GM18502 (cell line): ENCODE measurements at regions not wholly inside any gene's neighbourhood (a gene's known extent, or its start where the extent isn't known, plus 50 kb on each side); places are given as distances from the start of the nearest gene placed in this dataset.

Experiments
- ATAC-seq: cut with Tn5 transposase; IDR thresholded peaks from one replicate; pipeline ENCODE4 v1.9.1; 2021; ENCODE audit warnings: mild to moderate bottlenecking; ENCODE audit not compliant: unreplicated experiment, poor library complexity

GRCh38 chr4:144901141-144901540, 196.9 kb downstream of the ANAPC10 start:
- ATAC-seq = no peak

GRCh38 chr4:144902614-144903013, 195.4 kb downstream of the ANAPC10 start:
- peak; percentile 44 for ATAC-seq

- no peak for ATAC-seq
These were observed 193.9 kb downstream of the ANAPC10 start for GRCh38 chr4:144903953-144904711.

GRCh38 chr4:144905286-144905685, 192.7 kb downstream of the ANAPC10 start:
- ATAC-seq = no peak

GRCh38 chr4:144906181-144906925, 191.6 kb downstream of the ANAPC10 start:
- peak; percentile 68 for ATAC-seq

GRCh38 chr4:144910723-144911122, 187.3 kb downstream of the ANAPC10 start:
- no peak for ATAC-seq
